ENCODE measurements at regions not wholly inside any gene's neighbourhood (a gene's known extent, or its start where the extent isn't known, plus 50 kb on each side); places are given as distances from the start of the nearest gene placed in this dataset.
"Not testable (repeated sequence)": the region's sequence is repeated elsewhere in the genome, so short reads cannot be mapped to it uniquely, and the experiment has no call there.

GRCh38 chr6:3921663-3922062, 72.5 kb downstream of the FAM50B start:
- DNase-seq: no peak

GRCh38 chr6:3922619-3923018, 73.4 kb downstream of the FAM50B start:
- DNase-seq: not testable (repeated sequence)

- DNase-seq: not testable (repeated sequence)
Observed at GRCh38 chr6:3925223-3926149, 76.3 kb downstream of the FAM50B start.

- DNase-seq: no peak
Observed at GRCh38 chr6:3926150-3926482, 76.9 kb downstream of the FAM50B start.

DNA sequence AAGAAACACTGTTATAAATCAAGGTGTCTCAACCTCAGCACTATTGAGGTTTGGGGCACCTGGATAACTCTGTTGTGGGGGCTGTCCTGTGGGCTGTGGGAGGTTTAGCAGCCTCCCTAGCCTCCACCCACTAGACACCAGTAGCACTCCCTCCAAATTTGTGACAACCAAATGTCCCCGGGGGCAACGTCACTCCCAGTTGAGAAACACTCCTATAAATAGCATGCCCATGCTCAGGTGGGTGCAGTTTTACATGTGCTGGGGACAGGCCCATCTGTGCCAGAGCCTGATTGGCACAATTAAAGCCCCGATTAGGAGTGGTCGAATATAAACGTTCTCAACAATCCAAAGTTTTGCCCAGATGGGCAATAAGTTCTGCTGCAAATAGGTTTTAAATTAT, 78.9 kb downstream of the FAM50B start:
- DNase-seq: no peak

DNA sequence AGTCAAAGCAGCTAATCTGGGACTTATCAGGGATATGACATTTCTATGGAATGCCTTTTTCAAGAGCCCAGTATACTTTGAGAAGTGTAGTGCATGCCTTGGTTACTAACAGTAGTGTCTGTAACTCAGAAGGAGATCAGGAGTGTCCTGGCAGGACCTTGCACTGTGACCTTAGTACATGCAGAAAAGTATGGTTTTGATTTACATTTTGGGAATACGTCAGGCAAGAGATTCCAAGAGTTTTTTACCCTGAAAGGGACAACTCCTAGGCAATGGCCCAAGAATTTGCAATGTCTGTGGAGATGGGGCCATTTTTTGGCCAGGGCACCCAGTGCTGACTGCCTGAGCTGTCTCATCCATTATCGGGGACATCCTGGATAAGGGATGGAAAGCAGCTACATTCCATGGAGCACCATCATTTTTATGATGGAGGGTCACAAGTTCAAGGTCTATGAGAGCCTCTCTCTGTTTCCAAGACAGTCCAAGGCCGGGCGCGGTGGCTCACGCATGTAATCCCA, 80.2 kb downstream of the FAM50B start:
- no peak for DNase-seq

DNA sequence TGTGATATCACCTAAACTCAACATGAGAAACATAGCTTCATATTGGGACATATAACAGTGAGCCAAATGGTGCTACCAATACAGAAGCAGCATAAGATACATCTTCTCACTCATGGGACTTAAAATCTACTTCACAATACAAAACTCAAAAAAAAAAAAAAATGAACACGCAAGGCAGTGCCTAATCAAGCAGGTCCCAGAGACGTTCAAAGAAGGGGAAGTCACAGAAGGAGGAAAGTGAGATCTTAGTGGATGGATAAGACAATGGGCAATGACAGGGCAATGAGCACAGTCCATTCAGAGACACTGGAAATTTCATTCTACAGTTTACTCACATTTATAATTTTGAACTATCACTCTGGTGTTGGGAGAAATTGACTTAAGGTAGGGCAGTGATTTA, 88.3 kb downstream of the FAM50B start:
- no peak for DNase-seq

DNA sequence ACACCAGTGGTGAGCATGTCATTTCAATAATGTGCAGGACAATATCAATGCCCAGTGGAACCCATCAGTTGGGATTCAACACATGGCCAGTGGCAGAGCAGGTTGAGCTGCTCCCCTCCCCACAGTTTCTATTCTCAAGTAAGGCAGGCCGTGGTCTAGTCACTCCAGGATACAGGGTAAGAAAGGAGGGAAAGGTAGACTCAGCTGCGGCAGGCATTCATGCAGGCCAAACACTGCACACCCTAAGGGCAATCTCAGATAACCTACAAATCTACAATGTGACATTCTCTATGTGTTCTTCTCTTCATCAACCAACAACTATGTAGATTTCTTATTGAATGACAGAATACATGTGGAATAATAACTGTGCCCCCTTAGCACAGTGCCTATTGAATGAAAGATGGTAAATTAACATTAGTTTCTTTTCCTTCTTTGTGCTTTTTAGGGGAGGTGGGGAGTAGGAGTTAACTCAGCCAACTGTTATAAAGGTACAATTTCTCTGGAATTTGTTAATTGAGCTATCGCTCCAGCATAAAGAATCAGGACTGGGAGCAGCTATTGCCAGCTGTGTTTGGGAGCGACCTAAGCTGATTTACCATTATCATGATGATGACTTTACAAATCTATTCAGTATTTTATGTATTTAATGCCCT, 89.7 kb downstream of the FAM50B start:
- DNase-seq: no peak

DNA sequence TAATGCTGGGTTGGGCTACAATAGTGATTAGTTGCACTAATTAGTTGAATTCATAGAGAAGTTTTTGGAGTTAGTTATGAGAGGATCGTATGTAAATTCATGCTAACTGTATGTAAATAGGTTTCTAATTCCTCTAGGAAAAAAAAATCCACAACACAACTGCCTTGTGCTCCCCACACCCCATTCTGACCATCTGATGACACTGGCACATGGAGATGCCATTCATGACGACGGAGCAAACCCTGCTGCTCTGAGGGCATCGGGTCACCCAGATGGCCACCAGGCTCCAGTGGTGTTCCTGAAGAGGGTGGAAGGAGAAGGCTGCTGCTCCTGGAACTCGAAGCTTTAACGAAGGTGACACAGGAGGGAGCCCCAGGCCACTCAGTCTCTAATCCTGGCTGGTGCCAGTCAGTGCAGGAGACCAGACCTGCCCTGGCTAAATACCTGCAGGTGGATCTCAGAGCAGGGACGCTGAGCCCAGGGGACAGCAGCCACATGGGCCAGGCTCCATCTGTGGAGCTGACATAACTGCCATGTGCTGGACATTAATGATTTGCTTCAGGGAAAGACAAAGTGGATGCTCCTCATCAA, 90.3 kb downstream of the FAM50B start:
- no peak for DNase-seq

DNA sequence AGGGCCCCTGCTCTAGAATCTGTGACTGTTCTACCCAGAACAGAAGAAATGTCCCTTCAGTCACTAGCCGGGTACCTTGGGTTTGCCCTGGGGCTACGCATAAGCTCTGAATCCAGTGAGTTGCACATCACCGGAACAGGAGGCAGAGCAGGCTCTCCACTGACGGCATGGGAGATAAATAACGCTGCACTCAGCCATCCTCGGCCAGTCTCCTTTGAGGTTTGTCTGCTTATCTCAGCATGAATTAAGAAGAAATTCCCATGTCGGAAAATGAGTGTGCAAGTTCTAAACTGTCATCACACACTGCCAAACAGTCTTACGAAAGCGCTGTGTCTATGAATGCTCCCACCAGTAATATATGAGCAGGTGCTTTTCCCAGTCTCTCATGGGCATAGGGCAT, 90.8 kb downstream of the FAM50B start:
- DNase-seq: no peak

DNA sequence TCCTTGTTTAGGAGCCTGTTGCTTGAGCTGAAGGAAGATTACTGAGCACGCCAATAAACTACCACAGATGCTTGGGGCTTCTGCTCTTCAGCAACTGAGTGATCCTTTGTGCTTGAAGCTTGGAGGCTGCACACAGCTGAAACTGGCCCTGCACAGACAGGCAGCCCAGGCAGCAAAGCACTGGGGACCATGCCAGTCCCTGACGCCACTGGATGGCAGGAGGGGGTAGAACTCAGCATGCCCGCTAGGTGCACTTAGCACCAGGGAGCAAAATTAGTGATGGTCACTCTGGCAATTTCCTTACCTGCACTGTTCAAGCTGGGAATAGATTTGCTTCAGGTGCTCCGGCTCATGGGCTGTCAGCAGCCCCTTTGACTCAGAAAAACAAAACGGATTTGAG, 91.5 kb downstream of the FAM50B start:
- no peak for DNase-seq

DNA sequence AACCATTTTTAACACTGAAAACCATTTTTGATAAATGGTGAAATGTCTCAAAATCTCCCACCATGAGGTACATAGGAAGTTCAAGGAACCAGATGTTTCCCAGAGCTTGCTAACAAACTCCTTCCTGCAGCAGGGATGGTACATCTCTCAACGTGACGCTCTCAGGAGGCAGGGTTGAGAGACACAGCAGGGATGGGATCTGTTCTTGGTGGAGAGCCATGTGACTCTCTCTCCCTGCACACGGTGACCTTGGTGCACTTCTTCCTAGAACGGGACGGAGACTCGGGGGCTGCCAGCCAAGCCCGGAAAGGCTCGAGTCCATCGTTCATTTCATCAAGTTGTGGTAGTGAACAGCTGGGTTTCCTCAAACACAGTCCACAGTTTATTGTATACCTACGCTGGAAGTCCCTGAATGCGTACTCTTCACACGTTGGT, 94.2 kb downstream of the FAM50B start:
- no peak for DNase-seq

- DNase-seq: no peak
Observed at GRCh38 chr6:3944246-3944645, 95.1 kb downstream of the FAM50B start.

- no peak for DNase-seq
Observed at GRCh38 chr6:3946778-3947177, 97.6 kb downstream of the FAM50B start.

DNA sequence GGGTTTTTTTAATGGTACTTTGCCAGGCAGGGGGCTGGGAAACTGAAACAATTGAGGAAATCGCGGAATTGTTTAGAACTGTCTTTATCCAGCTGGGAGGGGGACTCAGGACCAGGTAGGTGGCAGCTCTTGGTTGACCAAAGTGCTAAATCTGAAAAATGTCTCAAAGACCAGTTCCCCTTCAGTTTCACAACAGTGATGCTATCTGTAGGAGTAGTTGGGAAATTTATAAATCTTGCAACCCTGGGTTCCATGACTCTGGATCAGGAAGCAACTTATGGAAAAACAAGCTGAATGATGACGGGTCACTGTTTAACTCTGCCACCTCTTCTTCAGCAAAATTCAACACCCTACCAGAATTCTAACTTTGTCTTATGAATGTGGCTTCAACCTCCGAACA, 99.7 kb downstream of the FAM50B start:
- no peak for DNase-seq

- DNase-seq: no peak
Observed at GRCh38 chr6:3949521-3949920, 100.3 kb downstream of the FAM50B start.

- no peak for DNase-seq
Observed at GRCh38 chr6:3956054-3956453, 106.9 kb downstream of the FAM50B start.

- DNase-seq: no peak
Observed at GRCh38 chr6:3957321-3957720, 108.1 kb downstream of the FAM50B start.

GRCh38 chr6:3958255-3958654, 109.1 kb downstream of the FAM50B start:
- DNase-seq: no peak

- no peak for DNase-seq
Observed at GRCh38 chr6:3959385-3959784, 110.2 kb downstream of the FAM50B start.

DNA sequence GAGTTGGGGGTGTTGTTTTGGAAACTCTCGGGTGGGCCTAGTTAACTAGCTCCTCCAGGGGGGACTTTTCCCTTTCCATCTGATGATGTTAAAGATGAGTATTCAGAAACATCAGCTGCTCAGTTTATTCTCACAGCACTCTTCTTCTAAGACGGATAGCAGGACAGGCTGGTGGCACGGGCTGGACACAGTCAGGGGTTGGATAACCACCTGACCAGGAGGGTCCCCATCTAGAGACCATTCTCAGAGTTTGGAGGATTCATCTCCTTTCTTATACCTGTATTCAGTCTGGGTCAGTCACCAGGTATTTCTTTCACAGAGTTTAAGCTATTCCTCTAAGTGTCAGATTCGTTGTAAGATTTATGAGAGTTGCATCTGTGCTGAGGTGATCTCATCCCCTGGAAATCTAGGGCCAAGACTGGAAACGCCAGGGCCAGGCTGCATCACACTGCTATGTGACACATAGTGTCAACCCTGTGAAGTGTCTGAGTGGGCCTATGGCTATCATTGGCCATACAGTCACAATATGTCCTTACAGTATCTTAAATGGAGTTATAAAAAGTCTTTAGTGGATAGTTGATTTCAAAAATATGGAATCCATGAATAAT, 111.7 kb downstream of the FAM50B start:
- no peak for DNase-seq

GRCh38 chr6:3961581-3962215, 112.5 kb downstream of the FAM50B start:
- DNase-seq: no peak

Measured in NCI-H1417 treated with DMSO at 0.1 percent for 48 hours (cell line).